ENCODE measurements at regions not wholly inside any gene's neighbourhood (a gene's known extent, or its start where the extent isn't known, plus 50 kb on each side); places are given as distances from the start of the nearest gene placed in this dataset.

DNA sequence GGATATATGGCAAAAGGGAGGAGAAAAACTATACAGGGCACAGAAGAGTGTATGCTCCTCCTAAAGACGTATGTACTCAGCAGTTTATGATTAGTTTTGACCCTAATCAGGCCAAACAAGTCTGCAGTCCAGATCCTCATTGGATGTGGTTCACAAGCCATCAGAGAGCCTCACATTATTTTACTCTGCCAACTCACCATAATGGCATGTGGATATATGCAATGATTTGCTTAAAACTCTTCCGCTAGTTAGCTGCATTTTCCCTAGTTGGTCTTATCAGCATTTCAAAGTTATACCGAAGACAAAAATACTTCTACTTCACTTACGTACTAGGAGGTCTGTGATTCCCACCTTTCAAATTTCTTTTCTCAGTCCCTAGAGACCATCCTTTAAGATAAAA, 198.4 kb downstream of the CMPK2 start:
- H3K27ac ChIP-seq, result no peak overlapping the region
- 69 to 82% (median 76%) methylated on average over 4 of the region's 4 CpGs for WGBS, 5 donors

DNA sequence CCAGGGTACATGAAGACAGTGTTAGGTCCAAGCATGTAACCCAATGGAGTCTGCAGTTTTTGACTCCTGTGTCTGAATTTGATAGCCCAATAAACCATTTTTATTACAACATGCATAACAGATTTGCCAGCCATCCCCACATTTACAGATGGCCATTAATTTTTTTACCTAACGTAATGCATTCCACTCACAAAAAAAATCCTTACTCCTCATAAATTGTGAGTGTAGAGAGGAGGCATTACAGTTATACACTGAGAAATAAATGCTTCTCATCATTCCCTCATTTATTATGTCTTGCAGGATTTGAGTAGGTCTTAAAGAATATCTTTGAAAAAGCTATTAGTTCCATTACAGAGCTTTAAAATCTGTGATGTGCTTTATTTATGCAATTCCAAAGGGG, 193.8 kb downstream of the CMPK2 start:
- intact Hi-C loops (cut with DNase I; ENCODE audit: low total_unique reads), result no loop called here
- Histone ChIP-seq H3K36me3 (no peaks in the 10 kb centered on the region), H3K9me3 (no peaks in the 10 kb centered on the region), H3K4me3 (no peak overlapping the region), H3K27me3 (no peaks in the 10 kb centered on the region), H3K4me1 (no peaks in the 10 kb centered on the region), H3K27ac (no peak overlapping the region)
- DNase-seq, result no peak
- no peak for TF ChIP-seq POLR2AphosphoS5 (IDR thresholded peaks at IDR 0.05)
- no peak for TF ChIP-seq EP300 (IDR thresholded peaks at IDR 0.05)
- no peak for TF ChIP-seq CTCF (IDR thresholded peaks at IDR 0.05)
- TF ChIP-seq POLR2A (IDR thresholded peaks at IDR 0.05), result no peak
- WGBS, 5 donors, result 75 to 89% (median 80%) methylated on average over 1 of the region's 1 CpG

More for the DNA sequence above, 198.4 kb downstream of the CMPK2 start:
- Histone ChIP-seq H3K36me3 (no peaks in the 10 kb centered on the region), H3K9me3 (no peaks in the 10 kb centered on the region), H3K27me3 (no peaks in the 10 kb centered on the region), H3K4me1 (no peaks in the 10 kb centered on the region), H3K4me3 (no peak overlapping the region)
- TF ChIP-seq POLR2A (IDR thresholded peaks at IDR 0.05) (no peak), POLR2AphosphoS5 (IDR thresholded peaks at IDR 0.05) (no peak), EP300 (IDR thresholded peaks at IDR 0.05) (no peak), CTCF (IDR thresholded peaks at IDR 0.05) (no peak)
- no peak for DNase-seq
- intact Hi-C loops (cut with DNase I; ENCODE audit: low total_unique reads), result no loop called here

GRCh38 chr2:6674381-6674780, 191.3 kb downstream of the CMPK2 start:
- Histone ChIP-seq H3K9me3 (no peaks in the 10 kb centered on the region), H3K27ac (no peak overlapping the region), H3K36me3 (no peaks in the 10 kb centered on the region), H3K4me1 (no peaks in the 10 kb centered on the region), H3K27me3 (no peaks in the 10 kb centered on the region), H3K4me3 (no peak overlapping the region)
- TF ChIP-seq CTCF (IDR thresholded peaks at IDR 0.05) (no peak), EP300 (IDR thresholded peaks at IDR 0.05) (no peak), POLR2A (IDR thresholded peaks at IDR 0.05) (no peak), POLR2AphosphoS5 (IDR thresholded peaks at IDR 0.05) (no peak)
- 52 to 73% (median 60%) methylated on average over 3 of the region's 3 CpGs for WGBS, 5 donors
- no peak for DNase-seq
- intact Hi-C loops (cut with DNase I; ENCODE audit: low total_unique reads), result no loop called here

DNA sequence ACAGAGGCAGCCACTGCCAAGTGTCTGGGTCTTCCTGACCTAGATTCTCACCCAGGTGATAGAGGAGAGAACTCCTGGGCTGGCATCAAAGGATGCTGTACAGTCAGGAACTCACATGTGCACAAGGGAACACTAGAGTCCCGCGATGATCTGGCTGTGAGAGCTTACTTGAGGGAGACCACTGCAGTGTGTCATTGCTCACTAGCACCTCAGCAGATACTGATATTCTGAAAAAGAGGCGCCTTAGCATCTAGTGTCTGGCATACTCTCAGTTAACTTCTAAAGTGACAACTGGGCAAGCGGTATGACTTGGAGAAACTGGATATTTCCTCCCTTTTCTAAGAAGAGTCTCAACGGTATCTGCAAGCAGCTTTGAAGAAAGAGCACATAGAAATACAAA, 189.9 kb downstream of the CMPK2 start:
- Histone ChIP-seq H3K27me3 (no peaks in the 10 kb centered on the region), H3K4me1 (no peaks in the 10 kb centered on the region), H3K36me3 (no peaks in the 10 kb centered on the region), H3K27ac (no peak overlapping the region), H3K4me3 (no peak overlapping the region), H3K9me3 (no peaks in the 10 kb centered on the region)
- no peak for TF ChIP-seq POLR2A (IDR thresholded peaks at IDR 0.05)
- TF ChIP-seq EP300 (IDR thresholded peaks at IDR 0.05), result no peak
- TF ChIP-seq POLR2AphosphoS5 (IDR thresholded peaks at IDR 0.05), result no peak
- TF ChIP-seq CTCF (IDR thresholded peaks at IDR 0.05), result no peak
- 87 to 95% (median 91%) methylated on average over 5 of the region's 5 CpGs for WGBS, 5 donors
- no peak for DNase-seq
- intact Hi-C loops (cut with DNase I; ENCODE audit: low total_unique reads), result no loop called here
